GM23338 (cell line): ENCODE measurements at regions not wholly inside any gene's neighbourhood (a gene's known extent, or its start where the extent isn't known, plus 50 kb on each side); places are given as distances from the start of the nearest gene placed in this dataset.

Experiments used
- ATAC-seq: fragments of 200-7000 bp; cut with Tn5 transposase; 3 replicates; pipeline ENCODE4 v1.9.1; 2020
- DNase-seq: peaks from one replicate; pipeline ENCODE4 v3.0.0-alpha.2; 2015; ENCODE audit warnings: low spot score
- H2AFZ ChIP-seq: fragments of 200-600 bp; sonication (generic); 2 replicates; pipeline ENCODE4 v1.8.0; 2016; ENCODE audit warnings: antibody characterized with exemption, mild to moderate bottlenecking, moderate library complexity
- H3F3A ChIP-seq: fragments of 200-600 bp; sonication (generic); replicated peaks from 2 replicates; pipeline ENCODE4 v1.8.0; 2017; ENCODE audit warnings: antibody characterized with exemption, mixed run types, low read depth
- H3K27ac ChIP-seq: fragments of 200-600 bp; sonication (generic); 2 replicates; pipeline ENCODE4 v1.6.1; 2016; ENCODE audit warnings: low read depth
- H3K27me3 ChIP-seq: fragments of 200-600 bp; sonication (generic); 2 replicates; pipeline ENCODE4 v1.8.0; 2016; ENCODE audit warnings: mild to moderate bottlenecking, mixed run types, moderate library complexity; ENCODE audit not compliant: insufficient read depth
- H3K36me3 ChIP-seq: fragments of 200-600 bp; sonication (generic); 2 replicates; pipeline ENCODE4 v1.8.0; 2016; ENCODE audit warnings: mild to moderate bottlenecking; ENCODE audit not compliant: insufficient read depth
- H3K4me1 ChIP-seq: fragments of 200-600 bp; sonication (generic); 2 replicates; pipeline ENCODE4 v1.8.0; 2016; ENCODE audit warnings: mild to moderate bottlenecking, moderate library complexity; ENCODE audit not compliant: insufficient read depth
- H3K4me2 ChIP-seq: fragments of 200-600 bp; sonication (generic); 2 replicates; pipeline ENCODE4 v1.7.1; 2017; ENCODE audit warnings: mixed run types
- H3K4me3 ChIP-seq: fragments of 200-600 bp; sonication (generic); 2 replicates; pipeline ENCODE4 v1.6.1; 2016; ENCODE audit warnings: mixed run types
- H3K79me2 ChIP-seq: fragments of 200-600 bp; sonication (generic); replicated peaks from 2 replicates; pipeline ENCODE4 v1.8.0; 2017; ENCODE audit warnings: mild to moderate bottlenecking; ENCODE audit not compliant: insufficient read depth
- H3K9me2 ChIP-seq: fragments of 200-600 bp; sonication (generic); 2 replicates; pipeline ENCODE4 v1.8.0; 2017; ENCODE audit not compliant: insufficient read depth
- H4K20me1 ChIP-seq: fragments of 200-600 bp; sonication (generic); replicated peaks from 2 replicates; pipeline ENCODE4 v1.8.0; 2017; ENCODE audit warnings: mild to moderate bottlenecking; ENCODE audit not compliant: insufficient read depth
- H3K27ac Mint-ChIP-seq: 2 replicates; pipeline ENCODE4 v1.8.0; 2020; ENCODE audit warnings: inconsistent platforms, mild to moderate bottlenecking, moderate library complexity, mixed read lengths
- H3K27me3 Mint-ChIP-seq: 3 replicates; pipeline ENCODE4 v1.8.0; 2022; ENCODE audit warnings: low read depth, mild to moderate bottlenecking, moderate library complexity, mixed read lengths, inconsistent platforms; ENCODE audit not compliant: insufficient read depth, poor library complexity
- H3K36me3 Mint-ChIP-seq: 3 replicates; pipeline ENCODE4 v1.8.0; 2021; ENCODE audit warnings: low read depth, mild to moderate bottlenecking, inconsistent platforms, moderate library complexity, mixed read lengths
- H3K4me1 Mint-ChIP-seq: 3 replicates; pipeline ENCODE4 v1.8.0; 2020; ENCODE audit warnings: mild to moderate bottlenecking, inconsistent platforms, mixed read lengths
- H3K4me3 Mint-ChIP-seq: 3 replicates; pipeline ENCODE4 v1.8.0; 2021; ENCODE audit warnings: moderate library complexity, mild to moderate bottlenecking, inconsistent platforms, mixed read lengths
- H3K9me3 Mint-ChIP-seq: 3 replicates; pipeline ENCODE4 v1.8.0; 2020; ENCODE audit warnings: moderate library complexity, mild to moderate bottlenecking, inconsistent platforms, mixed read lengths
- CREB1 ChIP-seq: fragments of 250-450 bp; sonication (Bioruptor Pico); IDR thresholded peaks from 2 replicates; pipeline ENCODE4 v1.5.0; 2020; ENCODE audit warnings: low read depth, mild to moderate bottlenecking, moderate library complexity
- CTCF ChIP-seq, 2 experiments: fragments of 200-600 bp in 1 of 2; sonication (generic) in 1 of 2; conservative IDR thresholded peaks; 2 replicates each; pipeline versions ENCODE4 v1.5.1 to v1.6.1; 2016 to 2017; ENCODE audit warnings: antibody characterized with exemption in 2 of 2, low read depth in 2 of 2, mild to moderate bottlenecking in 2 of 2, moderate library complexity in 1 of 2
- EZH2 ChIP-seq: fragments of 200-600 bp; sonication (generic); IDR thresholded peaks from one replicate; pipeline ENCODE4 v1.8.0; 2017; ENCODE audit warnings: antibody characterized with exemption, mild to moderate bottlenecking, low read depth; ENCODE audit not compliant: unreplicated experiment
- EZH2phosphoT487 ChIP-seq: fragments of 200-600 bp; sonication (generic); IDR thresholded peaks from one replicate; pipeline ENCODE4 v1.8.1; 2018; ENCODE audit warnings: antibody characterized with exemption; ENCODE audit not compliant: unreplicated experiment
- JUNB ChIP-seq: IDR thresholded peaks from one replicate; pipeline ENCODE4 v1.6.1; 2016; ENCODE audit warnings: antibody characterized with exemption; ENCODE audit not compliant: unreplicated experiment
- NANOG ChIP-seq: IDR thresholded peaks from 2 replicates; pipeline ENCODE4 v1.6.1; 2016; ENCODE audit warnings: antibody characterized with exemption, borderline replicate concordance
- POLR2AphosphoS5 ChIP-seq: IDR thresholded peaks from 2 replicates; pipeline ENCODE4 v1.6.1; 2016; ENCODE audit warnings: antibody characterized with exemption, low read depth
- REST ChIP-seq: IDR thresholded peaks from one replicate; pipeline ENCODE4 v1.6.1; 2018; ENCODE audit warnings: antibody characterized with exemption; ENCODE audit not compliant: unreplicated experiment
- STAT1 ChIP-seq: IDR thresholded peaks from one replicate; pipeline ENCODE4 v1.6.1; 2016; ENCODE audit warnings: antibody characterized with exemption; ENCODE audit not compliant: unreplicated experiment
- ZNF114 ChIP-seq: fragments of 250-450 bp; sonication (Bioruptor Pico); IDR thresholded peaks from 2 replicates; pipeline ENCODE4 v1.5.0; 2020; ENCODE audit warnings: mild to moderate bottlenecking, moderate library complexity
- ZNF331 ChIP-seq: fragments of 250-450 bp; sonication (Bioruptor Pico); IDR thresholded peaks from 2 replicates; pipeline ENCODE4 v1.5.0; 2020; ENCODE audit warnings: low read depth, mild to moderate bottlenecking, moderate library complexity

- TF ChIP-seq REST (no peak), ZNF331 (CRISPR knock-in tag) (no peak), EZH2 (no peak), NANOG (no peak), ZNF114 (no peak), CREB1 (no peak), CTCF (conservative IDR thresholded peaks at IDR 0.05; ENCODE audit: low read depth in 2 of 2) (no peak), STAT1 (no peak)
Observed at GRCh38 chr6:140499607-140500006, 1125.2 kb upstream of the CITED2 start (continued).

GRCh38 chr6:140494321-140495108 lies 1120.1 kb upstream of the CITED2 start:
- H3K36me3 ChIP-seq, result no peaks in the 10 kb centered on the region
- H4K20me1 ChIP-seq, result no peaks in the 10 kb centered on the region
- H3K27me3 Mint-ChIP-seq, result peaks cover 2% of the 10 kb centered on the region
- no peaks in the 10 kb centered on the region for H3F3A ChIP-seq
- 0 out of 3 replicates have a peak, but pooled peaks cover 2% of the 10 kb centered on the region for H3K9me3 Mint-ChIP-seq
- no peaks in the 10 kb centered on the region for H3K27me3 ChIP-seq
- no peak overlapping the region for H3K4me3 Mint-ChIP-seq
- DNase-seq, result no peak
- no peak overlapping the region for H3K4me3 ChIP-seq
- no peak overlapping the region for H3K27ac ChIP-seq
- peaks cover 4% of the 10 kb centered on the region; the same call in 1 of the 3 replicates for H3K36me3 Mint-ChIP-seq
- no peaks in the 10 kb centered on the region for H3K4me1 Mint-ChIP-seq
- no peak overlapping the region for H3K4me2 ChIP-seq
- H3K4me1 ChIP-seq, result no peaks in the 10 kb centered on the region
- no peaks in the 10 kb centered on the region for H3K79me2 ChIP-seq
- no peak overlapping the region for H3K27ac Mint-ChIP-seq
- no peak overlapping the region for H2AFZ ChIP-seq
- H3K9me2 ChIP-seq, result 0 out of 2 replicates have a peak, but pooled peaks cover 4% of the 10 kb centered on the region
- no peak for ATAC-seq
- TF ChIP-seq ZNF114 (no peak), EZH2 (no peak), REST (no peak), ZNF331 (CRISPR knock-in tag) (no peak), CTCF (conservative IDR thresholded peaks at IDR 0.05; ENCODE audit: low read depth in 2 of 2) (no peak), STAT1 (no peak), POLR2AphosphoS5 (no peak), EZH2phosphoT487 (no peak), JUNB (no peak)
